Breast epithelium (tissue), 4 donors: ENCODE measurements at regions not wholly inside any gene's neighbourhood (a gene's known extent, or its start where the extent isn't known, plus 50 kb on each side); places are given as distances from the start of the nearest gene placed in this dataset.
"Not testable (repeated sequence)": the region's sequence is repeated elsewhere in the genome, so short reads cannot be mapped to it uniquely, and the experiment has no call there.

Experiments used
- DNase-seq, 2 donors: peaks; one replicate each; pipeline ENCODE4 v3.0.0-alpha.2; 2019; ENCODE audit warnings: low spot score in 2 of 2
- H3K27ac ChIP-seq, 2 donors: fragments of 200-600 bp; sonication (generic) in 1 of 2; one replicate each; pipeline ENCODE4 v1.5.1; 2016 to 2019; ENCODE audit warnings: mild to moderate bottlenecking in 1 of 2
- H3K27me3 ChIP-seq, 2 donors: fragments of 200-600 bp; sonication (generic) in 1 of 2; one replicate each; pipeline versions ENCODE4 v1.5.1 to v1.6.0; 2017 to 2019; ENCODE audit warnings: control low read depth in 1 of 2, mild to moderate bottlenecking in 1 of 2
- H3K36me3 ChIP-seq: fragments of 200-600 bp; one replicate; pipeline ENCODE4 v1.5.1; 2019
- H3K4me1 ChIP-seq, 2 donors: fragments of 200-600 bp; sonication (generic); one replicate each; pipeline ENCODE4 v1.5.1; 2016 to 2019; ENCODE audit warnings: control low read depth in 1 of 2
- H3K4me3 ChIP-seq, 3 donors: fragments of 200-600 bp; sonication (generic); 1 replicate in 2 of 3; 2 replicates in 1 of 3; pipeline ENCODE4 v1.5.1; 2016 to 2019; ENCODE audit warnings: mild to moderate bottlenecking in 3 of 3, moderate library complexity in 2 of 3
- H3K9me3 ChIP-seq, 2 donors: fragments of 200-600 bp; sonication (generic) in 1 of 2; one replicate each; pipeline ENCODE4 v1.5.1; 2016 to 2019; ENCODE audit warnings: control low read depth in 1 of 2
- POLR2A ChIP-seq: fragments of 450-650 bp; IDR thresholded peaks from one replicate; pipeline ENCODE4 v1.6.1; 2016; ENCODE audit warnings: antibody characterized with exemption, mild to moderate bottlenecking, moderate library complexity
- POLR2AphosphoS5 ChIP-seq, 3 donors: sonication (generic); formaldehyde crosslinking; IDR thresholded peaks; one replicate each; pipeline ENCODE4 v1.6.1; 2017; ENCODE audit warnings: antibody characterized with exemption in 3 of 3
- intact Hi-C: fragments of 100-400 bp; cut with DNase I; formaldehyde crosslinking; loops from one replicate; pipeline ENCODE4 v1.15.1; 2023; ENCODE audit warnings: low total_unique reads
- TF ChIP-seq, protein P1 (sequence below), 3 donors: fragments of 450-650 bp; IDR thresholded peaks; one replicate each; pipeline ENCODE4 v1.5.1; 2016 to 2017; ENCODE audit warnings: antibody characterized with exemption in 3 of 3, mild to moderate bottlenecking in 3 of 3, moderate library complexity in 3 of 3

DNA sequence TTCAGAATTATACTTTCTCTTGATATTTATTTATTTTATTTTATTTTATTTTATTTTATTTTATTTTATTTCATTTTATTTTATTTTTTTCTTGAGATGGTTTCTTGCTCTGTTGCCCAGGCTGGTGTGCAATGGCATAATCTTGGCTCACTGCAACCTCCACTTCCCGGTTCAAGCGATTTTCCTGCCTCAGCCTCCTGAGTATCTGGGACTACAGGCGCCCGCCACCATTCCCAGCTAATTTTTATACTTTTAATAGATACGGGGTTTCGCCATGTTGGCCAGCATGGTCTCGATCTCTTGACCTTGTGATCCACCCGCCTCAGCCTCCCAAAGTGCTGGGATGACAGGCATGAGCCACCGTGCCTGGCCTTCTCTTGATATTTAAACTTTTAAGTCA lies 3905.2 kb upstream of the OR11H1 start:
- peaks cover 62 to 89% of the 10 kb centered on the region in 2 donors for H3K9me3 ChIP-seq
- intact Hi-C loops, H3K27me3 ChIP-seq, H3K4me3 ChIP-seq, H3K36me3 ChIP-seq, H3K27ac ChIP-seq, H3K4me1 ChIP-seq, DNase-seq: not testable (repeated sequence)

- H3K4me1 ChIP-seq, DNase-seq, H3K27ac ChIP-seq, H3K4me3 ChIP-seq, intact Hi-C loops, H3K27me3 ChIP-seq, H3K36me3 ChIP-seq: not testable (repeated sequence)
- peaks cover 61 to 90% of the 10 kb centered on the region in 2 donors for H3K9me3 ChIP-seq
These were observed 3902.1 kb upstream of the OR11H1 start for GRCh38 chr22:11625711-11626421.

DNA sequence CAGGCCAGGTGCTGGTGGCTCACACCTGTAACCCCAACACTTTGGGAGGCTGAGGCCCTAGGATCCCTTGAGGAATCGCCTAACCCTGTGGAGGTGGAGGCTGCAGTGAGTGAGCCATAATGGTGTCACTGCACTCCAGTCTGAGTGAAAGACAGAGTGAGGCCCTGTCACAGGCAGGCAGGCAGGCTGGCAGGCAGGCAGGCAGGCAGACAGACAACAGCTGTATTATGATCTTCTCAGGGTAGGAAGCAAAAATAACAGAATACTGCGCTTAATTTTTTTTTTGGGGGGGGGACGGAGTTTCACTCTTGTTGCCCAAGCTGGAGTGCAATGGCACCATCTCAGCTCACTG lies 3901.6 kb upstream of the OR11H1 start:
- Histone ChIP-seq H3K4me1 (no peaks in the 10 kb centered on the region), H3K36me3 (no peaks in the 10 kb centered on the region), H3K27ac (no peak overlapping the region), H3K9me3 (peaks cover 61 to 86% of the 10 kb centered on the region in 2 donors), H3K27me3 (no peaks in the 10 kb centered on the region), H3K4me3 (no peak overlapping the region)
- TF ChIP-seq POLR2AphosphoS5 (IDR thresholded peaks at IDR 0.05), result no peak
- TF ChIP-seq, protein P1, sequence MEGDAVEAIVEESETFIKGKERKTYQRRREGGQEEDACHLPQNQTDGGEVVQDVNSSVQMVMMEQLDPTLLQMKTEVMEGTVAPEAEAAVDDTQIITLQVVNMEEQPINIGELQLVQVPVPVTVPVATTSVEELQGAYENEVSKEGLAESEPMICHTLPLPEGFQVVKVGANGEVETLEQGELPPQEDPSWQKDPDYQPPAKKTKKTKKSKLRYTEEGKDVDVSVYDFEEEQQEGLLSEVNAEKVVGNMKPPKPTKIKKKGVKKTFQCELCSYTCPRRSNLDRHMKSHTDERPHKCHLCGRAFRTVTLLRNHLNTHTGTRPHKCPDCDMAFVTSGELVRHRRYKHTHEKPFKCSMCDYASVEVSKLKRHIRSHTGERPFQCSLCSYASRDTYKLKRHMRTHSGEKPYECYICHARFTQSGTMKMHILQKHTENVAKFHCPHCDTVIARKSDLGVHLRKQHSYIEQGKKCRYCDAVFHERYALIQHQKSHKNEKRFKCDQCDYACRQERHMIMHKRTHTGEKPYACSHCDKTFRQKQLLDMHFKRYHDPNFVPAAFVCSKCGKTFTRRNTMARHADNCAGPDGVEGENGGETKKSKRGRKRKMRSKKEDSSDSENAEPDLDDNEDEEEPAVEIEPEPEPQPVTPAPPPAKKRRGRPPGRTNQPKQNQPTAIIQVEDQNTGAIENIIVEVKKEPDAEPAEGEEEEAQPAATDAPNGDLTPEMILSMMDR (IDR thresholded peaks at IDR 0.05), result no peak
- TF ChIP-seq POLR2A, result no peak
- intact Hi-C loops, result no loop called here
- DNase-seq, result no peak

GRCh38 chr22:11627036-11627435 lies 3901.0 kb upstream of the OR11H1 start:
- H3K4me1 ChIP-seq, H3K4me3 ChIP-seq, H3K36me3 ChIP-seq, DNase-seq, intact Hi-C loops, H3K27me3 ChIP-seq, H3K27ac ChIP-seq: not testable (repeated sequence)
- peaks cover 57 to 82% of the 10 kb centered on the region in 2 donors for H3K9me3 ChIP-seq

- H3K9me3 ChIP-seq, result peaks cover 57 to 82% of the 10 kb centered on the region in 2 donors
- intact Hi-C loops, result no loop called here
- H3K27ac ChIP-seq, result no peak overlapping the region
- no peak overlapping the region for H3K4me3 ChIP-seq
- no peaks in the 10 kb centered on the region for H3K27me3 ChIP-seq
- H3K4me1 ChIP-seq, result no peaks in the 10 kb centered on the region
- DNase-seq, result no peak
- TF ChIP-seq POLR2A (no peak), POLR2AphosphoS5 (IDR thresholded peaks at IDR 0.05) (no peak)
- TF ChIP-seq, protein P1 (IDR thresholded peaks at IDR 0.05), result no peak
- no peaks in the 10 kb centered on the region for H3K36me3 ChIP-seq
These were observed 3900.6 kb upstream of the OR11H1 start for GRCh38 chr22:11627436-11627797.

DNA sequence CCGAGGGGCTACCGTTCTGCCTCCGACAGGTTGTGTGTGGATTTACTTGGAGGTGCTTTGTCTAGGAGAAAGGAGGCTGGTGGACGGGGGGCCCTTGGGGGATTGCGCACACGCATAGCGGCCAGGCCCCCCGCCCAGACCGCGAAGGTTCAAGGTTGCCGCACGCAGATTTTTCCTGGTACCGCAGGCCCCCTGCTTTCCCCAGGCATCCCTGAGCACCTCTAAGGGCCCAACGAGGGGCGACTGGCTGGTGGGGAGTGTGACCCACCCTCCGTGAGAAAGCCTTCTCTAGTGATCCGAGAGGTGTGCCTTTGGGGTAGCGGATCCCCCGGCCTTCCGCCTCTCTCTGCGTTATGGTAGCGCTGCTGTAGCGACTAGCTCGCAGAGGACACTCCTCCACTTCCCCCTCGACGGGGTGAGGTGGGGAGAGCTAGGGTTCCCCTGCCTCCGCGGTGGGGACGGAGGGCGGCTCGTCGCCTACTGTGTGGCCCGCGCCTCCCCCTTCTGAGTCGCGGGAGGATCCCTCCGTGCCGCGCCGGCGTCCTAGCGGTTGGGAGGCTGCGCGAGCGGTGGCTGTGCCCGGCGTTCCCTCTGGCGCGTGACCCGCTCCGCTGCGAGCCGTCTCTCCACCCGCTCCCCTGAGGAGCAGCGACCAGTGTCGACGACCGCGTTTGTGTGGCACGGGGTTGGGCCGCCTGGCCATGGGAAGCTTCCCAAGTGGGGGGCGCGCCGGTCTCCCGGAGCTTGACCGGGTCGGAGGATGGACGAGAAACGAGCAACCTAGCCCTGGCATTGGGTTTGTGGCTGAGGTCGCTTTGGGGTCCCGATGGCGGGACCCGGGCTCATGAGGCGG lies 3900.0 kb upstream of the OR11H1 start:
- Histone ChIP-seq H3K9me3 (peaks cover 57 to 80% of the 10 kb centered on the region in 2 donors), H3K4me3 (no peak overlapping the region), H3K27me3 (no peaks in the 10 kb centered on the region), H3K27ac (no peak overlapping the region), H3K4me1 (no peaks in the 10 kb centered on the region), H3K36me3 (no peaks in the 10 kb centered on the region)
- no peak for DNase-seq
- TF ChIP-seq POLR2A, result no peak
- no peak for TF ChIP-seq POLR2AphosphoS5 (IDR thresholded peaks at IDR 0.05)
- TF ChIP-seq, protein P1 (IDR thresholded peaks at IDR 0.05), result no peak
- intact Hi-C loops, result no loop called here
